Hepatic stellate cell (primary cell): ENCODE measurements at regions not wholly inside any gene's neighbourhood (a gene's known extent, or its start where the extent isn't known, plus 50 kb on each side); places are given as distances from the start of the nearest gene placed in this dataset.
"Not testable (repeated sequence)": the region's sequence is repeated elsewhere in the genome, so short reads cannot be mapped to it uniquely, and the experiment has no call there.

Source experiments
- DNase-seq: peaks from one replicate; pipeline ENCODE4 v3.0.0; 2011; ENCODE audit warnings: low spot score

DNA sequence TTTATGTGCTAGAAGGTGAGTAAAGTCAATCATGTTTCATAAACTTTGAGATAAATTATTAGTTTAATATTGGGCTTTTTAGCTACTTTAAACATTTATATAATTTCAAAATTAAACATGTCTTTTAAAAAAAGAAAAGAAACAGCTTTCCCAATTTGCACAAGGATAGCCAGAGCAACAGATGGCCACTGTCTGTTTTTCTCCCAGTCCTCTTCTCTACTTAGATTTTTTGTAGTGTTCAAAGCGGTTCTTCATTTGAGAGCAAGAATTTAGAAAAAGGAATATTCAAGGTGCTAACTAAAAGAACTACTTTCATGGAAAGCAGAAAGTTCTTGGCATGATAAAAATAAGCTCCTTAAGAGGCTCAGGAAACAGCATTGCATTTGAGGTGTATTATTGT lies 128.3 kb upstream of the MIR17HG start:
- DNase-seq, result no peak

DNA sequence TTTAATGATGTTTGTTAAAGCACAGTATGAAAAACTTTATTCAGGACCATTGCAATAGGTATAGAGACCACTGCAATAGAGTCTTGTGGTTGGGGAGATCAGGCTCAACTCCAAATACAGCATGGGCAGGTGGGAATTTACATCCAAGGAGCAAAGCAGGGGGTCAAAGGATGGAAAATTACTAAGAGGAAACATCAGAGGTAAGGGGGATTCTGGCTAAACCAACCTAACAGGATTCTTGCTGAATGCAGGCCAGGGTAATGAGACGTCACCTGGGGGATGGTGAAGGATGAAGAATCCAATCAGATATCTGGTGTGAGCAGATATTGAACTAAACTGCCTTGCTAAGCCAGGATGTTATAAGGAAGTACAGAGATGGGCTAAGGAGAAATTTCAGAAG lies 126.6 kb upstream of the MIR17HG start:
- no peak for DNase-seq

DNA sequence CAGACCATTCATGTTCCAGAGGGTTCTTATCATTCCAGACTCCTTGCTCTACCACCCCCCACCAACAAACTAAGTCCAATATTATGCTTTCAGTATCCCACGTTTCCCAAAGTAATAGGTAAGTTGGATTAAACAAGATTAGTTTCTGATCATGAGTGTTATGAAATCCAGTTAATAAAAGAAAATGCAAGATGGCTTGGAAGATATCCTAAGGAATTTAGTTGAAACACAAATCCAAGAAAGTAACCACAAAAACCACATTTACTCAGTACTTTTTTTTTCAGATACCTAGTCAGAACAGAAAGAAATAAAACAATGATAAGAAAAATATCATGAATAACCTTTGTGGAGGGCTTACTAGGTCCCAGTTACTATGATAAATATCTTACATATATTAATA lies 119.4 kb upstream of the MIR17HG start:
- DNase-seq, result no peak

- no peak for DNase-seq
Measured at GRCh38 chr13:91228940-91229339, 118.5 kb upstream of the MIR17HG start.

GRCh38 chr13:91232716-91233115 lies 114.8 kb upstream of the MIR17HG start:
- DNase-seq, result no peak

- no peak for DNase-seq
Measured at GRCh38 chr13:91233291-91233690, 114.2 kb upstream of the MIR17HG start.

GRCh38 chr13:91236182-91236581 lies 111.3 kb upstream of the MIR17HG start:
- no peak for DNase-seq

- no peak for DNase-seq
Measured at GRCh38 chr13:91236921-91237320, 110.6 kb upstream of the MIR17HG start.

DNA sequence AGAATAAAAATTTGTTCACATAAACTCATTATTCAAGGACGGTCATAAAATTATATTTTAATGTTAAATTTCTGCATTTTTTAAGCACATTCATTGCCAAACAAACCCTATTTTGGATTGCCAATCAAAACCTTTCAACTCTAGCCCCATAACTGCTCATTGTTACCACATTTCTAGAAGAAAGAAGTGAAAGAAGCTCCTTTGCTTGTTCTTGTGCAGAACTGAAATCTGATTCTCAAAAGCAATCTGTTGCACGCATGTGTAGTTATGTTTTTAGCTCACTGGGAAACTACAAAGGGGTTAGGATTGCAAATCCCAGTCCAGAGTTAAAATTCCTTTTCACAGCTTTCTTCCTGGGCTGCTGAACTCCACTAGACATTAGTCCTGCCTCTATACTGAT lies 109.5 kb upstream of the MIR17HG start:
- no peak for DNase-seq

GRCh38 chr13:91240341-91240740 lies 107.1 kb upstream of the MIR17HG start:
- DNase-seq, result no peak

GRCh38 chr13:91241221-91241933 lies 106.1 kb upstream of the MIR17HG start:
- no peak for DNase-seq

DNA sequence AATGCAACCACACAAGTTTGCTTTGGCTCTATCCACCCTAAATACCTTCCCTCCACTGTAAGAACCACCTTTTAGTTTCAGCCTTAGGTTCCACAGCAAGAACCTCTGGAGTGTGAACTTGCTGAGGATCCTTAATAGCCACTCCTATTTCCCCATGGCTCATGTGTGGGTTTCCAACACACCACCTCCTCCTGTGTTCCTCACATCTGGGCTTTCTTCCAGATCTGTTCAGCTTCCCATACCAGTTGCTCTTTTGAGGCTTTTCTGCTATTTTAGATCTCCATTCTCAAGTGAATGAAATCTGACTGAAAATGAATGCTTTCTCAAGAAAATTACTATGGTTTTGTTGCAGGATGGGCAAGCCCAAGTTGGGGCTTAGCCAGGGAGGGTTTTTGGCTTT lies 104.8 kb upstream of the MIR17HG start:
- DNase-seq, result no peak

GRCh38 chr13:91245288-91245687 lies 102.2 kb upstream of the MIR17HG start:
- no peak for DNase-seq

DNA sequence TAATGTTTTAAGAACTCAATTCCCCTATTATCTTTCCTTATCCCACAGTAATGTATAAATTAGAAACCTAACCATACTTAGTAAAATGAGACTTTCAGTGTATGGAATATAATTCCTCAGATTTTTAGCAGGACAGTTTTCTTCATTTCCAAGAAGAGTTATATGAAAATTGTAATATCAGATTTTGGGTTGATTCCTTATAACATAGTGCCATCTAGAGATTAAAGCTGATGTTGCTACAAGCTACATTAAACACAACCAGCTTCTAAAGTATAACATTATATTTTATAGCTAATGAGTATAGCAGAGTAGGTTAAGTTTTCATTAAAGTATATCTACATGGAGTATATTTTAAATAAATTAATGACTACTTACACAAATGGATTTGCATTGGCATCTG lies 99.7 kb upstream of the MIR17HG start:
- no peak for DNase-seq

- no peak for DNase-seq
Measured at GRCh38 chr13:91248249-91248648, 99.2 kb upstream of the MIR17HG start.

GRCh38 chr13:91249370-91249769 lies 98.1 kb upstream of the MIR17HG start:
- DNase-seq, result no peak

DNA sequence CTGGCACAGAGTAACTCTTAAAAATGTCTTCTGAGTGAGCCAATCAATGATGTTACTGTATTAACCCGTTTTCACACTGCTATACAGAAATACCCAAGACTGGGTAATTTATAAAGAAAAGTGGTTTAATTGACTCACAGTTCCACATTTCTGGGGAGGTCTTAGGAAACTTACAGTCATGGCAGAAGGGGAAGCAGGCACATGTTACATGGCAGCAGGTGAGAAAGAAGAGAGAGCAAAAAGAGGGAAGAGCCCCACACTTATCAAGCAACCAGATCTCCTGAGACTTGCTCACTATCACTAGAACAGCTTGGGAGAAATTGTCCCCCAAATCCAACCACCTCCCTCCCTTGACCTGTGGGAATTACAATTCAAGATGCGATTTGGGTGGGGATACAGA lies 97.6 kb upstream of the MIR17HG start:
- no peak for DNase-seq

- DNase-seq, result not testable (repeated sequence)
Measured at GRCh38 chr13:91251573-91251972, 95.9 kb upstream of the MIR17HG start.

DNA sequence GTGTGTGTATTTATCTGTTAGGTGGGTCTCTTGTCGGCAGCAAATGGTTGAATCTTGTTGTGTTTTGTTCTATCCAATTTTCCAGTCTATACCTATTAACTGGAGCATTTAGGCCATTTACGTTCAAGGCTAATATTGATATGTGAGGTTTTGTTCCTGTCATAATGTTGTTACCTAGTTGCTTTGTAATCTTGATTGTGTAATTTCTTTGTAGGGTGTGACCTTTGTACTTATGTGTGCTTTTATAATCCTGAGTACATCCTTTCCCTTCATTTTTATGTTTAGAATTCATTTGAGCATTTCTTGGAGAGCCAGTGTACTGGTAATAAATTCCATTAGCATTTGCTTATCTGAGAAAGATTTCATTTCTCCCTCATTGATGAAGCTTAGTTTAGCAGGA lies 83.0 kb upstream of the MIR17HG start:
- no peak for DNase-seq

GRCh38 chr13:91269237-91269636 lies 78.2 kb upstream of the MIR17HG start:
- DNase-seq, result no peak

GRCh38 chr13:91270031-91270430 lies 77.5 kb upstream of the MIR17HG start:
- DNase-seq, result no peak

- no peak for DNase-seq
Measured at GRCh38 chr13:91272235-91272777, 75.2 kb upstream of the MIR17HG start.

DNA sequence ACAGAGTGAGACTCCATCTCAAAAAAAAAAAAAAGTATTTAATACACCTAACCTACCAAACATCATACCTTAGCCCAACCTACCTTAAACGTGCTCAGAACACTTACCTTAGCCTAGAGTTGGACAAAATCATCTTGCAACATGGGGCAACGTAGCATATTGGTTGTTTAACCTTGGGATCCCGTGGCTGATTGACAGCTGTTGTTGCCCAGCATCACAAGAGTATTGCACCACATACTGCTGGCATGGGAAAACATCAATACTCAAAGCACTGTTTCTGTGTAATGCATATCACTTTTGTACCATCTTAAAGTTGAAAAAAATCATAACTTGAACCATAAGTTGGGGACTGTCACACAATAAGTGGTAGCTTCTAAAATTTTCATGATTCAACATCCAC lies 73.8 kb upstream of the MIR17HG start:
- DNase-seq, result no peak

- DNase-seq, result no peak
Measured at GRCh38 chr13:91277013-91277676, 70.3 kb upstream of the MIR17HG start.
